Activated naive CD4-positive, alpha-beta T cell treated with anti-CD3 and anti-CD28 coated beads, Interleukin-2, amount 50 U/mL, for 72 hours (primary cell): ENCODE measurements at regions not wholly inside any gene's neighbourhood (a gene's known extent, or its start where the extent isn't known, plus 50 kb on each side); places are given as distances from the start of the nearest gene placed in this dataset.
A peak's percentile ranks its signal among the peaks of the same experiment; 100 is the strongest.
"Not testable (repeated sequence)": the region's sequence is repeated elsewhere in the genome, so short reads cannot be mapped to it uniquely, and the experiment has no call there.

Experiments
- ATAC-seq, 2 donors: fragments of 150-1000 bp; cut with Tn5 transposase; 2 replicates each; pipeline ENCODE4 v1.10.0; 2021; ENCODE audit warnings: mild to moderate bottlenecking in 2 of 2, moderate library complexity in 2 of 2
- DNase-seq, 2 donors: peaks; one replicate each; pipeline ENCODE4 v3.0.0; 2021 to 2022; ENCODE audit warnings: low spot score in 2 of 2
- H3K27ac Mint-ChIP-seq, 2 donors: one replicate each; pipeline ENCODE4 v1.8.0; 2022; ENCODE audit warnings: mild to moderate bottlenecking in 2 of 2, mixed read lengths in 2 of 2
- H3K36me3 Mint-ChIP-seq, 2 donors: one replicate each; pipeline ENCODE4 v1.8.0; 2022; ENCODE audit warnings: mixed read lengths in 2 of 2
- H3K9me3 Mint-ChIP-seq, 2 donors: one replicate each; pipeline ENCODE4 v1.8.0; 2022; ENCODE audit warnings: mixed read lengths in 2 of 2

GRCh38 chrX:127128282-127128681 is 308.8 kb downstream of the PRR32 start:
- Mint-ChIP-seq H3K36me3 (no peaks in the 10 kb centered on the region), H3K9me3 (no peaks in the 10 kb centered on the region)

GRCh38 chrX:127129510-127129909 is 310.0 kb downstream of the PRR32 start:
- ATAC-seq (peak in 1 of 2 donors; percentile 35), DNase-seq (no peak)
- Mint-ChIP-seq H3K36me3 (no peaks in the 10 kb centered on the region), H3K9me3 (no peaks in the 10 kb centered on the region), H3K27ac (no peak overlapping the region)

More at GRCh38 chrX:127128282-127128681, 308.8 kb downstream of the PRR32 start:
- ATAC-seq (no peak), DNase-seq (no peak)
- H3K27ac Mint-ChIP-seq, result no peak overlapping the region

- no peak for ATAC-seq
- H3K27ac Mint-ChIP-seq, result no peak overlapping the region
- no peak for DNase-seq
- H3K36me3 Mint-ChIP-seq, result no peaks in the 10 kb centered on the region
- peaks cover 0 to 3% of the 10 kb centered on the region in 2 donors for H3K9me3 Mint-ChIP-seq
These were observed 318.7 kb downstream of the PRR32 start for GRCh38 chrX:127138218-127138617.

GRCh38 chrX:127177966-127178365 is 358.4 kb downstream of the PRR32 start:
- H3K36me3 Mint-ChIP-seq, result no peaks in the 10 kb centered on the region
- DNase-seq (no peak), ATAC-seq (no peak)
- H3K27ac Mint-ChIP-seq, result no peak overlapping the region
- H3K9me3 Mint-ChIP-seq, result no peaks in the 10 kb centered on the region

- no peaks in the 10 kb centered on the region for H3K9me3 Mint-ChIP-seq
- no peak for ATAC-seq
- H3K27ac Mint-ChIP-seq, result no peak overlapping the region
- H3K36me3 Mint-ChIP-seq, result no peaks in the 10 kb centered on the region
- no peak for DNase-seq
These were observed 367.6 kb downstream of the PRR32 start for GRCh38 chrX:127187095-127187494.

- H3K9me3 Mint-ChIP-seq, result no peaks in the 10 kb centered on the region
- ATAC-seq, result no peak
- no peak overlapping the region for H3K27ac Mint-ChIP-seq
- H3K36me3 Mint-ChIP-seq, result no peaks in the 10 kb centered on the region
- DNase-seq, result no peak
These were observed 370.9 kb downstream of the PRR32 start for GRCh38 chrX:127190381-127190780.

- no peaks in the 10 kb centered on the region for H3K36me3 Mint-ChIP-seq
- no peak overlapping the region for H3K27ac Mint-ChIP-seq
- peaks cover 0 to 4% of the 10 kb centered on the region in 2 donors for H3K9me3 Mint-ChIP-seq
- DNase-seq (no peak), ATAC-seq (no peak)
These were observed 387.8 kb downstream of the PRR32 start for GRCh38 chrX:127207326-127207725.

GRCh38 chrX:127221821-127222220 is 402.3 kb downstream of the PRR32 start:
- not testable (repeated sequence) for H3K27ac Mint-ChIP-seq, ATAC-seq, H3K9me3 Mint-ChIP-seq, H3K36me3 Mint-ChIP-seq, DNase-seq

- DNase-seq (no peak), ATAC-seq (no peak)
- Mint-ChIP-seq H3K36me3 (no peaks in the 10 kb centered on the region), H3K9me3 (no peaks in the 10 kb centered on the region), H3K27ac (peak overlapping the region in 1 of 2 donors; percentile 29)
These were observed 424.1 kb downstream of the PRR32 start for GRCh38 chrX:127243654-127244053.

GRCh38 chrX:127259742-127260141 is 440.2 kb downstream of the PRR32 start:
- H3K36me3 Mint-ChIP-seq, result no peaks in the 10 kb centered on the region
- peaks cover 0 to 7% of the 10 kb centered on the region in 2 donors for H3K9me3 Mint-ChIP-seq
- ATAC-seq (no peak), DNase-seq (no peak)
- H3K27ac Mint-ChIP-seq, result no peak overlapping the region

GRCh38 chrX:127276326-127276725 is 456.8 kb downstream of the PRR32 start:
- Mint-ChIP-seq H3K36me3 (no peaks in the 10 kb centered on the region), H3K9me3 (peaks cover 5 to 8% of the 10 kb centered on the region in 2 donors), H3K27ac (no peak overlapping the region)
- no peak for DNase-seq
- ATAC-seq, result no peak

- H3K36me3 Mint-ChIP-seq, result no peaks in the 10 kb centered on the region
- H3K27ac Mint-ChIP-seq, result no peak overlapping the region
- no peaks in the 10 kb centered on the region for H3K9me3 Mint-ChIP-seq
- DNase-seq (no peak), ATAC-seq (no peak)
These were observed 481.0 kb downstream of the PRR32 start for GRCh38 chrX:127300511-127300910.

- DNase-seq (no peak), ATAC-seq (no peak)
- no peaks in the 10 kb centered on the region for H3K36me3 Mint-ChIP-seq
- no peak overlapping the region for H3K27ac Mint-ChIP-seq
- peaks cover 0 to 7% of the 10 kb centered on the region in 2 donors for H3K9me3 Mint-ChIP-seq
These were observed 483.3 kb downstream of the PRR32 start for GRCh38 chrX:127302841-127303240.

GRCh38 chrX:127305013-127305412 is 485.5 kb downstream of the PRR32 start:
- no peak for ATAC-seq
- H3K9me3 Mint-ChIP-seq, result peaks cover 0 to 7% of the 10 kb centered on the region in 2 donors

GRCh38 chrX:127306262-127306661 is 486.7 kb downstream of the PRR32 start:
- Mint-ChIP-seq H3K9me3 (peaks cover 0 to 7% of the 10 kb centered on the region in 2 donors), H3K36me3 (no peaks in the 10 kb centered on the region), H3K27ac (no peak overlapping the region)
- ATAC-seq (no peak), DNase-seq (no peak)

More at GRCh38 chrX:127305013-127305412, 485.5 kb downstream of the PRR32 start:
- no peak for DNase-seq
- Mint-ChIP-seq H3K27ac (no peak overlapping the region), H3K36me3 (no peaks in the 10 kb centered on the region)

GRCh38 chrX:127313635-127314034 is 494.1 kb downstream of the PRR32 start:
- H3K36me3 Mint-ChIP-seq, result no peaks in the 10 kb centered on the region
- DNase-seq (no peak), ATAC-seq (no peak)
- no peak overlapping the region for H3K27ac Mint-ChIP-seq
- no peaks in the 10 kb centered on the region for H3K9me3 Mint-ChIP-seq

GRCh38 chrX:127317159-127317558 is 497.6 kb downstream of the PRR32 start:
- H3K27ac Mint-ChIP-seq, result no peak overlapping the region
- ATAC-seq (no peak), DNase-seq (no peak)
- no peaks in the 10 kb centered on the region for H3K36me3 Mint-ChIP-seq
- H3K9me3 Mint-ChIP-seq, result peaks cover 0 to 4% of the 10 kb centered on the region in 2 donors

GRCh38 chrX:127324128-127324527 is 504.6 kb downstream of the PRR32 start:
- H3K27ac Mint-ChIP-seq, result no peak overlapping the region
- no peak for ATAC-seq
- peaks cover 0 to 4% of the 10 kb centered on the region in 2 donors for H3K9me3 Mint-ChIP-seq
- no peak for DNase-seq
- H3K36me3 Mint-ChIP-seq, result no peaks in the 10 kb centered on the region
